Smooth muscle cell (in vitro differentiated cells): ENCODE measurements at regions not wholly inside any gene's neighbourhood (a gene's known extent, or its start where the extent isn't known, plus 50 kb on each side); places are given as distances from the start of the nearest gene placed in this dataset.

Experiments
- DNase-seq: peaks from one replicate; lab custom pipeline; 2025; ENCODE audit not compliant: unreplicated experiment; lab: John Stamatoyannopoulos, UW
- H2AFZ ChIP-seq: fragments of 200-600 bp; sonication (generic); 2 replicates; pipeline ENCODE4 v1.6.0; 2016; ENCODE audit warnings: antibody characterized with exemption, low read depth, mild to moderate bottlenecking
- H3F3A ChIP-seq: fragments of 200-600 bp; sonication (generic); 2 replicates; pipeline ENCODE4 v1.6.0; 2017; ENCODE audit warnings: antibody characterized with exemption, low read depth
- H3K27ac ChIP-seq: fragments of 200-600 bp; sonication (generic); 2 replicates; pipeline ENCODE4 v1.5.1; 2016; ENCODE audit warnings: low read depth, mild to moderate bottlenecking
- H3K27me3 ChIP-seq: fragments of 200-600 bp; sonication (generic); 2 replicates; pipeline ENCODE4 v1.6.1; 2016; ENCODE audit warnings: low read depth, mild to moderate bottlenecking
- H3K36me3 ChIP-seq: fragments of 200-600 bp; sonication (generic); 2 replicates; pipeline ENCODE4 v1.5.1; 2016; ENCODE audit warnings: low read depth
- H3K4me1 ChIP-seq: fragments of 200-600 bp; sonication (generic); 2 replicates; pipeline ENCODE4 v1.5.1; 2016; ENCODE audit warnings: low read depth
- H3K4me2 ChIP-seq: fragments of 200-600 bp; sonication (generic); 2 replicates; pipeline ENCODE4 v1.6.0; 2016; ENCODE audit warnings: mild to moderate bottlenecking
- H3K4me3 ChIP-seq: fragments of 200-600 bp; sonication (generic); 2 replicates; pipeline ENCODE4 v1.5.1; 2016; ENCODE audit warnings: mild to moderate bottlenecking
- H3K79me2 ChIP-seq: fragments of 200-600 bp; sonication (generic); 2 replicates; pipeline ENCODE4 v1.6.0; 2016; ENCODE audit warnings: low read depth, mild to moderate bottlenecking
- H3K9ac ChIP-seq: fragments of 200-600 bp; sonication (generic); 2 replicates; pipeline ENCODE4 v1.6.0; 2016; ENCODE audit warnings: low read depth
- H3K9me3 ChIP-seq: fragments of 200-600 bp; sonication (generic); replicated peaks from 2 replicates; pipeline ENCODE4 v1.5.1; 2016; ENCODE audit warnings: low read depth
- H4K20me1 ChIP-seq: fragments of 200-600 bp; sonication (generic); 2 replicates; pipeline ENCODE4 v1.6.0; 2016; ENCODE audit warnings: low read depth
- WGBS: methylation state at CpG from one replicate; pipeline ENCODE4 v1.1.7; 2016; ENCODE audit warnings: low lambda C conversion rate; 5-methylcytosine and 5-hydroxymethylcytosine counted together
- TF ChIP-seq, protein P1 (sequence below): fragments of 200-600 bp; sonication (generic); IDR thresholded peaks from 2 replicates; pipeline ENCODE4 v1.5.1; 2017; ENCODE audit warnings: borderline replicate concordance, mild to moderate bottlenecking, antibody characterized with exemption; ENCODE audit not compliant: insufficient read depth, poor library complexity, severe bottlenecking

- no peaks in the 10 kb centered on the region for H3K79me2 ChIP-seq
- peak overlapping the region; percentile 32 for H3K4me2 ChIP-seq
- H3K9me3 ChIP-seq, result no peaks in the 10 kb centered on the region
- peak overlapping the region; percentile 33 for H2AFZ ChIP-seq
- peak overlapping the region; percentile 92 for H3K27ac ChIP-seq
- peaks cover 11% of the 10 kb centered on the region for H3K4me1 ChIP-seq
- peaks cover 13% of the 10 kb centered on the region for H3F3A ChIP-seq
- no peaks in the 10 kb centered on the region for H3K36me3 ChIP-seq
- H3K27me3 ChIP-seq, result no peaks in the 10 kb centered on the region
- peak; percentile 23 for DNase-seq
- no peaks in the 10 kb centered on the region for H4K20me1 ChIP-seq
- TF ChIP-seq, protein P1, sequence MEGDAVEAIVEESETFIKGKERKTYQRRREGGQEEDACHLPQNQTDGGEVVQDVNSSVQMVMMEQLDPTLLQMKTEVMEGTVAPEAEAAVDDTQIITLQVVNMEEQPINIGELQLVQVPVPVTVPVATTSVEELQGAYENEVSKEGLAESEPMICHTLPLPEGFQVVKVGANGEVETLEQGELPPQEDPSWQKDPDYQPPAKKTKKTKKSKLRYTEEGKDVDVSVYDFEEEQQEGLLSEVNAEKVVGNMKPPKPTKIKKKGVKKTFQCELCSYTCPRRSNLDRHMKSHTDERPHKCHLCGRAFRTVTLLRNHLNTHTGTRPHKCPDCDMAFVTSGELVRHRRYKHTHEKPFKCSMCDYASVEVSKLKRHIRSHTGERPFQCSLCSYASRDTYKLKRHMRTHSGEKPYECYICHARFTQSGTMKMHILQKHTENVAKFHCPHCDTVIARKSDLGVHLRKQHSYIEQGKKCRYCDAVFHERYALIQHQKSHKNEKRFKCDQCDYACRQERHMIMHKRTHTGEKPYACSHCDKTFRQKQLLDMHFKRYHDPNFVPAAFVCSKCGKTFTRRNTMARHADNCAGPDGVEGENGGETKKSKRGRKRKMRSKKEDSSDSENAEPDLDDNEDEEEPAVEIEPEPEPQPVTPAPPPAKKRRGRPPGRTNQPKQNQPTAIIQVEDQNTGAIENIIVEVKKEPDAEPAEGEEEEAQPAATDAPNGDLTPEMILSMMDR, result peak; percentile 29
- peak overlapping the region; percentile 3 for H3K4me3 ChIP-seq
- H3K9ac ChIP-seq, result peak overlapping the region; percentile 76
- 40% methylated on average over 11 of the region's 11 CpGs for WGBS
These were observed 607.5 kb downstream of the HDGFL1 start for GRCh38 chr6:23176883-23177282.

GRCh38 chr6:23177806-23178205, 608.4 kb downstream of the HDGFL1 start:
- Histone ChIP-seq H3K27ac (no peak overlapping the region), H2AFZ (no peak overlapping the region), H4K20me1 (no peaks in the 10 kb centered on the region), H3K27me3 (no peaks in the 10 kb centered on the region), H3K36me3 (no peaks in the 10 kb centered on the region), H3F3A (peaks cover 13% of the 10 kb centered on the region), H3K79me2 (no peaks in the 10 kb centered on the region), H3K4me2 (no peak overlapping the region), H3K4me3 (no peak overlapping the region), H3K9me3 (no peaks in the 10 kb centered on the region), H3K4me1 (peaks cover 11% of the 10 kb centered on the region), H3K9ac (no peak overlapping the region)
- 39% methylated on average over 1 of the region's 1 CpG for WGBS
- no peak for DNase-seq
- TF ChIP-seq, protein P1, result no peak

- Histone ChIP-seq H3K4me3 (no peak overlapping the region), H3K4me1 (peaks cover 11% of the 10 kb centered on the region), H3K27me3 (no peaks in the 10 kb centered on the region), H3K79me2 (no peaks in the 10 kb centered on the region), H3K9me3 (no peaks in the 10 kb centered on the region), H2AFZ (no peak overlapping the region), H3K4me2 (no peak overlapping the region), H3F3A (peaks cover 5% of the 10 kb centered on the region), H3K27ac (no peak overlapping the region), H3K36me3 (no peaks in the 10 kb centered on the region), H3K9ac (no peak overlapping the region), H4K20me1 (no peaks in the 10 kb centered on the region)
- WGBS, result 66% methylated on average over 4 of the region's 4 CpGs
- DNase-seq, result no peak
- TF ChIP-seq, protein P1, result no peak
These were observed 610.6 kb downstream of the HDGFL1 start for GRCh38 chr6:23179994-23180393.

DNA sequence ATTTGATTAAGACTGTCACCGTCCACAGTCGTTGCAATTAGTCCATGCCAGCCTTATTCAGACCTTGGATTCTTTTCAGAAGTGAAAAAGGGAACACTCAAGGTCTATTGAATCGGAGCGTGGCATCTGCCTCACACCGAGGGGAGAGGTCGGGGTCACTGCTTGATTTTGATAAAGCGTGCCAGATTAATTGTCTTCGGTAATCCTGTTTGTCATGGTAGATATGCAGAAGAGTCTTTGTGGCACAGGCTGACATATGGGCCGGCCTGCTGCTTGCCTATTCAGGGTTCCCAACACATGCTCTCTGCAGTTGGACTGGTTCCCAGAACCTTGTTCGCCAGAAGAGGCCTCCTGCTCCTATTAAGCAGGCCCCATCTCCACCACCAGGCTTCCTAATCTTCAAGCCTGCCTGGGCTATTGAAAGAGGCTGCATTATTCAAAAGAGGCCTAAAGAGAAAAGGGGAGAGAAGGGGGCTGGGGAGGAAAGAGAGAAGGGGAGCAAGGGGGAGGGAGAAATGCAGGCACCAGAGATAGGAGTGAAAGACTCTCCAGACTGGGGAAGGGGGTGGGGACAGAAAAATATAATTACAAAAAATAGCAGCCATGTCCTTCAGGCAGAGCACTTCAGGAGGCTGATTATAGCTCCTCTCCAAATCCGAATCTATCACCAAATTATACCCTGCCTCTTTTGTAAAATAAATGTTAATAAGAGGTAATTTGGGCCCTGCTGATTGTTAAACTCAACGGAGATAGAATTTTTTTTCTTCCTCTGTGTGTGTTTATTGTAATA, 611.3 kb downstream of the HDGFL1 start:
- Histone ChIP-seq H3K4me3 (no peak overlapping the region), H2AFZ (peak overlapping the region; percentile 76), H3K27me3 (no peaks in the 10 kb centered on the region), H3K79me2 (no peaks in the 10 kb centered on the region), H3K9ac (no peak overlapping the region), H3K27ac (no peak overlapping the region), H3K9me3 (no peaks in the 10 kb centered on the region), H4K20me1 (no peaks in the 10 kb centered on the region), H3K36me3 (no peaks in the 10 kb centered on the region), H3K4me1 (peaks cover 11% of the 10 kb centered on the region), H3K4me2 (no peak overlapping the region), H3F3A (peaks cover under 1% of the 10 kb centered on the region)
- TF ChIP-seq, protein P1, result no peak
- 82% methylated on average over 12 of the region's 12 CpGs for WGBS
- no peak for DNase-seq
